Activated naive CD4-positive, alpha-beta T cell treated with anti-CD3 and anti-CD28 coated beads for 36 hours (primary cell): ENCODE measurements at regions not wholly inside any gene's neighbourhood (a gene's known extent, or its start where the extent isn't known, plus 50 kb on each side); places are given as distances from the start of the nearest gene placed in this dataset.

ENCODE experiments used
- CTCF ChIA-PET: fragments of 350-600 bp; sonication (Branson Sonifier 250); formaldehyde crosslinking; loops from one replicate; lab custom pipeline; 2021; ENCODE audit warnings: antibody characterized with exemption; lab: Charles Lee
- DNase-seq: peaks from one replicate; pipeline ENCODE4 v3.0.0-alpha.2; 2020
- H3K27ac Mint-ChIP-seq: one replicate; pipeline ENCODE4 v1.8.0; 2021; ENCODE audit warnings: mild to moderate bottlenecking, mixed read lengths
- H3K27me3 Mint-ChIP-seq: one replicate; pipeline ENCODE4 v1.8.0; 2021; ENCODE audit warnings: low read depth, mixed read lengths
- H3K36me3 Mint-ChIP-seq: one replicate; pipeline ENCODE4 v1.8.0; 2021; ENCODE audit warnings: low read depth, mixed read lengths
- H3K4me1 Mint-ChIP-seq: one replicate; pipeline ENCODE4 v1.8.0; 2021; ENCODE audit warnings: low read depth, mixed read lengths
- H3K4me3 Mint-ChIP-seq: one replicate; pipeline ENCODE4 v1.8.0; 2021; ENCODE audit warnings: mild to moderate bottlenecking, moderate library complexity, mixed read lengths
- H3K9me3 Mint-ChIP-seq: one replicate; pipeline ENCODE4 v1.8.0; 2021; ENCODE audit warnings: mixed read lengths
- intact Hi-C: fragments of 100-400 bp; cut with micrococcal nuclease; formaldehyde crosslinking; loops from one replicate; pipeline ENCODE4 v1.15.1; 2023

GRCh38 chr18:22603902-22604301 lies 186.2 kb upstream of the CTAGE1 start:
- Mint-ChIP-seq H3K9me3 (no peaks in the 10 kb centered on the region), H3K27ac (no peak overlapping the region), H3K4me3 (no peak overlapping the region), H3K27me3 (peaks cover 8% of the 10 kb centered on the region), H3K36me3 (no peaks in the 10 kb centered on the region), H3K4me1 (no peaks in the 10 kb centered on the region)
- intact Hi-C loops: no loop called here
- CTCF ChIA-PET: no interaction called here
- DNase-seq: no peak

- no peaks in the 10 kb centered on the region for H3K4me1 Mint-ChIP-seq
- H3K27ac Mint-ChIP-seq: no peak overlapping the region
- H3K36me3 Mint-ChIP-seq: no peaks in the 10 kb centered on the region
- CTCF ChIA-PET: no interaction called here
- no peaks in the 10 kb centered on the region for H3K9me3 Mint-ChIP-seq
- H3K27me3 Mint-ChIP-seq: peaks cover 6% of the 10 kb centered on the region
- no peak overlapping the region for H3K4me3 Mint-ChIP-seq
- no peak for DNase-seq
- intact Hi-C loops: no loop called here
Measured at GRCh38 chr18:22604390-22604985, 186.8 kb upstream of the CTAGE1 start.

- Mint-ChIP-seq H3K9me3 (no peaks in the 10 kb centered on the region), H3K27ac (no peak overlapping the region), H3K27me3 (peaks cover 6% of the 10 kb centered on the region), H3K4me3 (no peak overlapping the region), H3K36me3 (no peaks in the 10 kb centered on the region), H3K4me1 (no peaks in the 10 kb centered on the region)
- intact Hi-C loops: no loop called here
- CTCF ChIA-PET: no interaction called here
- no peak for DNase-seq
Measured at GRCh38 chr18:22604986-22605421, 187.3 kb upstream of the CTAGE1 start.

- no peak overlapping the region for H3K4me3 Mint-ChIP-seq
- intact Hi-C loops: no loop called here
- CTCF ChIA-PET: interaction anchor here (0.6 kb wide), 1 partner anchor 708 kb away, joined by 7 read pairs; no protein-coding TSS in a partner anchor
Measured at GRCh38 chr18:22605736-22606135, 188.0 kb upstream of the CTAGE1 start.

GRCh38 chr18:22606563-22607283 lies 189.0 kb upstream of the CTAGE1 start:
- Mint-ChIP-seq H3K36me3 (no peaks in the 10 kb centered on the region), H3K4me1 (no peaks in the 10 kb centered on the region), H3K9me3 (no peaks in the 10 kb centered on the region), H3K4me3 (no peak overlapping the region), H3K27ac (no peak overlapping the region), H3K27me3 (peaks cover 4% of the 10 kb centered on the region)
- CTCF ChIA-PET: no interaction called here
- DNase-seq: no peak
- intact Hi-C loops: no loop called here

More at GRCh38 chr18:22605736-22606135, 188.0 kb upstream of the CTAGE1 start:
- Mint-ChIP-seq H3K36me3 (no peaks in the 10 kb centered on the region), H3K4me1 (no peaks in the 10 kb centered on the region), H3K9me3 (no peaks in the 10 kb centered on the region), H3K27ac (no peak overlapping the region), H3K27me3 (peaks cover 5% of the 10 kb centered on the region)
- no peak for DNase-seq

GRCh38 chr18:22607284-22607635 lies 189.5 kb upstream of the CTAGE1 start:
- no peaks in the 10 kb centered on the region for H3K9me3 Mint-ChIP-seq
- CTCF ChIA-PET: no interaction called here
- H3K27me3 Mint-ChIP-seq: peaks cover 4% of the 10 kb centered on the region
- DNase-seq: no peak
- no peak overlapping the region for H3K4me3 Mint-ChIP-seq
- H3K4me1 Mint-ChIP-seq: no peaks in the 10 kb centered on the region
- H3K27ac Mint-ChIP-seq: no peak overlapping the region
- no peaks in the 10 kb centered on the region for H3K36me3 Mint-ChIP-seq
- intact Hi-C loops: no loop called here

- no peak for DNase-seq
- no peaks in the 10 kb centered on the region for H3K4me1 Mint-ChIP-seq
- H3K4me3 Mint-ChIP-seq: no peak overlapping the region
- no peaks in the 10 kb centered on the region for H3K9me3 Mint-ChIP-seq
- H3K27me3 Mint-ChIP-seq: peaks cover 4% of the 10 kb centered on the region
- intact Hi-C loops: no loop called here
- no peaks in the 10 kb centered on the region for H3K36me3 Mint-ChIP-seq
- no peak overlapping the region for H3K27ac Mint-ChIP-seq
- CTCF ChIA-PET: no interaction called here
Measured at GRCh38 chr18:22608847-22609246, 191.1 kb upstream of the CTAGE1 start.

- no peaks in the 10 kb centered on the region for H3K36me3 Mint-ChIP-seq
Measured at GRCh38 chr18:22609642-22610041, 191.9 kb upstream of the CTAGE1 start.

GRCh38 chr18:22613058-22613690 lies 195.5 kb upstream of the CTAGE1 start:
- Mint-ChIP-seq H3K4me3 (no peak overlapping the region), H3K4me1 (no peaks in the 10 kb centered on the region), H3K36me3 (no peaks in the 10 kb centered on the region), H3K9me3 (peaks cover 1% of the 10 kb centered on the region), H3K27me3 (no peaks in the 10 kb centered on the region), H3K27ac (no peak overlapping the region)
- intact Hi-C loops: no loop called here
- no peak for DNase-seq
- CTCF ChIA-PET: interaction anchor here (0.7 kb wide), 1 partner anchor 558 kb away, joined by 3 read pairs; no protein-coding TSS in a partner anchor

More at GRCh38 chr18:22609642-22610041, 191.9 kb upstream of the CTAGE1 start:
- Mint-ChIP-seq H3K9me3 (no peaks in the 10 kb centered on the region), H3K27ac (no peak overlapping the region), H3K4me1 (no peaks in the 10 kb centered on the region), H3K4me3 (no peak overlapping the region), H3K27me3 (peaks cover 4% of the 10 kb centered on the region)
- CTCF ChIA-PET: no interaction called here
- intact Hi-C loops: no loop called here
- no peak for DNase-seq

GRCh38 chr18:22613788-22614187 lies 196.1 kb upstream of the CTAGE1 start:
- H3K36me3 Mint-ChIP-seq: no peaks in the 10 kb centered on the region
- H3K4me3 Mint-ChIP-seq: no peak overlapping the region
- CTCF ChIA-PET: no interaction called here
- H3K27ac Mint-ChIP-seq: no peak overlapping the region
- peaks cover 1% of the 10 kb centered on the region for H3K9me3 Mint-ChIP-seq
- intact Hi-C loops: no loop called here
- no peak for DNase-seq
- no peaks in the 10 kb centered on the region for H3K27me3 Mint-ChIP-seq
- no peaks in the 10 kb centered on the region for H3K4me1 Mint-ChIP-seq

GRCh38 chr18:22623513-22623912 lies 205.8 kb upstream of the CTAGE1 start:
- no peak for DNase-seq
- Mint-ChIP-seq H3K4me1 (no peaks in the 10 kb centered on the region), H3K4me3 (no peak overlapping the region), H3K27ac (no peak overlapping the region), H3K27me3 (peaks cover 2% of the 10 kb centered on the region), H3K36me3 (no peaks in the 10 kb centered on the region), H3K9me3 (peaks cover 10% of the 10 kb centered on the region)
- intact Hi-C loops: no loop called here
- CTCF ChIA-PET: interaction anchor here (0.6 kb wide), 1 partner anchor 730 kb away, joined by 4 read pairs; no protein-coding TSS in a partner anchor

- no peaks in the 10 kb centered on the region for H3K4me1 Mint-ChIP-seq
- H3K36me3 Mint-ChIP-seq: no peaks in the 10 kb centered on the region
- peaks cover 8% of the 10 kb centered on the region for H3K9me3 Mint-ChIP-seq
- H3K27me3 Mint-ChIP-seq: peaks cover 2% of the 10 kb centered on the region
- intact Hi-C loops: no loop called here
- no peak overlapping the region for H3K27ac Mint-ChIP-seq
- no peak for DNase-seq
- CTCF ChIA-PET: no interaction called here
- H3K4me3 Mint-ChIP-seq: no peak overlapping the region
Measured at GRCh38 chr18:22624176-22624575, 206.5 kb upstream of the CTAGE1 start.
